ENCODE measurements at regions not wholly inside any gene's neighbourhood (a gene's known extent, or its start where the extent isn't known, plus 50 kb on each side); places are given as distances from the start of the nearest gene placed in this dataset.

DNA sequence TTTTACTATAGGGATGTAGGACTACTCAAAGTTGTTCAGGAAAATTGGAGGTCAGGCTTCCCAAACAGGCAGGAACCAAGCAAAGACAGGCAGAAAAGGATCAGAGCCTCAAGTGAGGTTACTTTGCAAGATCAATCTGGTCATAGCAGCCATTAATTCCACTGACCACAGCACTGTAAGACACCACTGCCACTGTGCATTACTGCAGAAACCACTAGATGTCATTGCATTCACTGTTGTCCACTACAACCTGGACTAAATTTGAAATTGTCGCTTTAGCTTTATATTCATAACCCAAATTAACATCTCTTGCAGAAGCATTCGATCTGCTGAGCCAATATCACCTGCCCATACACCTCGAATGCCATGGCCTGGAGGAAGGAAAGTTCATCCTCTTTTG lies 126.9 kb upstream of the UFL1 start:
- TF ChIP-seq CTCF (IDR thresholded peaks at IDR 0.05) = peak in 4 of 7 experiments; percentile 27 to 44 (median 30)
- no peak for TF ChIP-seq POLR2A (IDR thresholded peaks at IDR 0.05)

Data from body of pancreas (tissue), 4 donors.